Osteocyte (in vitro differentiated cells): ENCODE measurements at regions not wholly inside any gene's neighbourhood (a gene's known extent, or its start where the extent isn't known, plus 50 kb on each side); places are given as distances from the start of the nearest gene placed in this dataset.

Experiments used
- DNase-seq: peaks from one replicate; pipeline ENCODE4 v3.0.0; 2021; ENCODE audit warnings: mixed read lengths; ENCODE audit not compliant: unreplicated experiment; ENCODE audit errors: extremely low spot score
- H3K27ac Mint-ChIP-seq: one replicate; pipeline ENCODE4 v1.8.0; 2021; ENCODE audit warnings: mild to moderate bottlenecking, mixed read lengths; ENCODE audit not compliant: unreplicated experiment
- H3K27me3 Mint-ChIP-seq: one replicate; pipeline ENCODE4 v1.8.0; 2021; ENCODE audit warnings: mixed read lengths; ENCODE audit not compliant: unreplicated experiment
- H3K36me3 Mint-ChIP-seq: one replicate; pipeline ENCODE4 v1.8.0; 2021; ENCODE audit warnings: mixed read lengths; ENCODE audit not compliant: unreplicated experiment
- H3K4me1 Mint-ChIP-seq: one replicate; pipeline ENCODE4 v1.8.0; 2021; ENCODE audit warnings: mixed read lengths; ENCODE audit not compliant: unreplicated experiment
- H3K4me3 Mint-ChIP-seq: one replicate; pipeline ENCODE4 v1.8.0; 2021; ENCODE audit warnings: mild to moderate bottlenecking, moderate library complexity, mixed read lengths; ENCODE audit not compliant: unreplicated experiment
- H3K9me3 Mint-ChIP-seq: one replicate; pipeline ENCODE4 v1.8.0; 2021; ENCODE audit warnings: mixed read lengths; ENCODE audit not compliant: unreplicated experiment
- TF ChIP-seq, protein P1 (sequence below): fragments of 200-600 bp; sonication (generic); IDR thresholded peaks from 2 replicates; pipeline ENCODE4 v1.5.0; 2021; ENCODE audit warnings: antibody characterized with exemption, mild to moderate bottlenecking, moderate library complexity

GRCh38 chr9:88773627-88774244, 217.5 kb upstream of the S1PR3 start:
- no peaks in the 10 kb centered on the region for H3K9me3 Mint-ChIP-seq
- H3K4me1 Mint-ChIP-seq, result peaks cover 54% of the 10 kb centered on the region
- no peaks in the 10 kb centered on the region for H3K27me3 Mint-ChIP-seq
- no peak for DNase-seq
- peak overlapping the region; percentile 52 for H3K27ac Mint-ChIP-seq
- no peaks in the 10 kb centered on the region for H3K36me3 Mint-ChIP-seq
- no peak overlapping the region for H3K4me3 Mint-ChIP-seq
- TF ChIP-seq, protein P1, sequence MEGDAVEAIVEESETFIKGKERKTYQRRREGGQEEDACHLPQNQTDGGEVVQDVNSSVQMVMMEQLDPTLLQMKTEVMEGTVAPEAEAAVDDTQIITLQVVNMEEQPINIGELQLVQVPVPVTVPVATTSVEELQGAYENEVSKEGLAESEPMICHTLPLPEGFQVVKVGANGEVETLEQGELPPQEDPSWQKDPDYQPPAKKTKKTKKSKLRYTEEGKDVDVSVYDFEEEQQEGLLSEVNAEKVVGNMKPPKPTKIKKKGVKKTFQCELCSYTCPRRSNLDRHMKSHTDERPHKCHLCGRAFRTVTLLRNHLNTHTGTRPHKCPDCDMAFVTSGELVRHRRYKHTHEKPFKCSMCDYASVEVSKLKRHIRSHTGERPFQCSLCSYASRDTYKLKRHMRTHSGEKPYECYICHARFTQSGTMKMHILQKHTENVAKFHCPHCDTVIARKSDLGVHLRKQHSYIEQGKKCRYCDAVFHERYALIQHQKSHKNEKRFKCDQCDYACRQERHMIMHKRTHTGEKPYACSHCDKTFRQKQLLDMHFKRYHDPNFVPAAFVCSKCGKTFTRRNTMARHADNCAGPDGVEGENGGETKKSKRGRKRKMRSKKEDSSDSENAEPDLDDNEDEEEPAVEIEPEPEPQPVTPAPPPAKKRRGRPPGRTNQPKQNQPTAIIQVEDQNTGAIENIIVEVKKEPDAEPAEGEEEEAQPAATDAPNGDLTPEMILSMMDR, result peak; percentile 46

DNA sequence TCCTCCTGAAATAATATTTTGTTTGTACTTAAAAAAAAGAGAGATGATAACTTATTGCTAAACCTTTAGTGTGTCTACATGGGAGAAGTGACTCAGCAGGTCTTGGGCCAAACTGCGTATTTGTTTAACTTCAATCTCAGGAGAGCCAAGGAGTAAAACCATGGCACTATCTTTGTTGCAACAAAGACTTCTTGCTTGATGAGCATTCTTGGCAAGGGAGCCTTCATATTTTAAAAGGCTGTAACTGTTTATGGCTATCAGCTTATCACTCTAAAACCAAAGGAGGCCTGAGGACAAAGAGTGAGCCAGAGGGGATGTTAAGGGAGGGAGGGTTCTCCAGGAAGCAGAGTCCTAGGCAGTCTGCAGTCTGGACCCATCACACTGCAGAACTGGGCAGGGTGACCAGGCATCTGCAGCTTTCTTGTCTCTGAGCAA, 216.2 kb upstream of the S1PR3 start:
- DNase-seq, result no peak
- Mint-ChIP-seq H3K4me3 (no peak overlapping the region), H3K27ac (peak overlapping the region; percentile 74), H3K4me1 (peaks cover 54% of the 10 kb centered on the region), H3K9me3 (no peaks in the 10 kb centered on the region), H3K27me3 (no peaks in the 10 kb centered on the region), H3K36me3 (no peaks in the 10 kb centered on the region)
- TF ChIP-seq, protein P1, result no peak

- DNase-seq, result no peak
- Mint-ChIP-seq H3K27me3 (no peaks in the 10 kb centered on the region), H3K4me1 (peaks cover 54% of the 10 kb centered on the region), H3K9me3 (no peaks in the 10 kb centered on the region), H3K36me3 (no peaks in the 10 kb centered on the region), H3K4me3 (no peak overlapping the region), H3K27ac (peak overlapping the region; percentile 74)
- TF ChIP-seq, protein P1, result no peak
Observed at GRCh38 chr9:88775559-88775958, 215.7 kb upstream of the S1PR3 start.

DNA sequence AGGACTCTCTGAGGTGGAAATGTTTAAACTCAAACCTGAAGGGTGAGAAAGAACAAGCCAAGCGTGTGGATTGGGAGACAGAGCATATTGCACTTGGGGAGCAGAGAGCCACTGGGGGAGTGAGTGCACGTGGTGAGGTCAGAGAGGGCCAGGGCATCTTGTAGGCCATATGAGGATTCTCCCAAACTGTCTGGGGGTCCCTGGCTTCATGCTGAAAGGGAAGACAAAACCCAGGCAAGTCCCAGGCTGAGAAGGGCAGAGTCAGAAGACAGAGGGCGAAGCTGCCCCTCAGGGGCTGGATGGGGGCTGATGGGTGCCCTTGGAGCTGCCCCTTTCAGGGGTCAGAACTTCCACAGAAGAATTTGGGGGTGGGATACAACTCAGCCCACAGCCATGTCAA, 215.3 kb upstream of the S1PR3 start:
- H3K27ac Mint-ChIP-seq, result peak overlapping the region; percentile 74

GRCh38 chr9:88776717-88777497, 214.4 kb upstream of the S1PR3 start:
- no peaks in the 10 kb centered on the region for H3K9me3 Mint-ChIP-seq
- TF ChIP-seq, protein P1, result no peak
- H3K27ac Mint-ChIP-seq, result peak overlapping the region; percentile 86
- no peak for DNase-seq
- no peak overlapping the region for H3K4me3 Mint-ChIP-seq
- H3K36me3 Mint-ChIP-seq, result no peaks in the 10 kb centered on the region
- peaks cover 56% of the 10 kb centered on the region for H3K4me1 Mint-ChIP-seq
- H3K27me3 Mint-ChIP-seq, result no peaks in the 10 kb centered on the region

More for the DNA sequence above, 215.3 kb upstream of the S1PR3 start:
- no peaks in the 10 kb centered on the region for H3K27me3 Mint-ChIP-seq
- no peak overlapping the region for H3K4me3 Mint-ChIP-seq
- DNase-seq, result no peak
- H3K36me3 Mint-ChIP-seq, result no peaks in the 10 kb centered on the region
- TF ChIP-seq, protein P1, result no peak
- H3K4me1 Mint-ChIP-seq, result peaks cover 54% of the 10 kb centered on the region
- H3K9me3 Mint-ChIP-seq, result no peaks in the 10 kb centered on the region
